MM.1S (cell line): ENCODE measurements at regions not wholly inside any gene's neighbourhood (a gene's known extent, or its start where the extent isn't known, plus 50 kb on each side); places are given as distances from the start of the nearest gene placed in this dataset.

Experiments used
- DNase-seq: peaks from one replicate; pipeline ENCODE4 v3.0.0-alpha.2; 2015
- H2AFZ ChIP-seq: fragments of 300-600 bp; sonication (generic); 2 replicates; pipeline ENCODE4 v1.6.0; 2016; ENCODE audit warnings: antibody characterized with exemption, low read length
- H3F3A ChIP-seq: fragments of 300-600 bp; sonication (generic); 2 replicates; pipeline ENCODE4 v1.6.1; 2016; ENCODE audit warnings: mild to moderate bottlenecking, antibody characterized with exemption, low read length, moderate library complexity, mixed read lengths; ENCODE audit not compliant: insufficient read depth
- H3K27ac ChIP-seq: fragments of 300-600 bp; sonication (generic); 2 replicates; pipeline ENCODE4 v1.5.1; 2016; ENCODE audit warnings: mild to moderate bottlenecking, low read length
- H3K27me3 ChIP-seq: fragments of 300-600 bp; sonication (generic); replicated peaks from 2 replicates; pipeline ENCODE4 v1.6.0; 2016; ENCODE audit warnings: low read length; ENCODE audit not compliant: insufficient read depth
- H3K36me3 ChIP-seq: fragments of 300-600 bp; sonication (generic); replicated peaks from 2 replicates; pipeline ENCODE4 v1.6.1; 2016; ENCODE audit warnings: mild to moderate bottlenecking, low read length, mixed read lengths; ENCODE audit not compliant: insufficient read depth
- H3K4me1 ChIP-seq: fragments of 300-600 bp; sonication (generic); 2 replicates; pipeline ENCODE4 v1.6.1; 2016; ENCODE audit warnings: low read length, mixed read lengths
- H3K4me2 ChIP-seq: fragments of 300-600 bp; sonication (generic); 2 replicates; pipeline ENCODE4 v1.6.0; 2016; ENCODE audit warnings: low read depth, low read length
- H3K4me3 ChIP-seq: fragments of 300-600 bp; sonication (generic); 2 replicates; pipeline ENCODE4 v1.5.1; 2016; ENCODE audit warnings: low read length, mixed read lengths
- H3K79me2 ChIP-seq: fragments of 300-600 bp; sonication (generic); 2 replicates; pipeline ENCODE4 v1.6.1; 2016; ENCODE audit warnings: mixed run types, low read length, mixed read lengths
- H3K9ac ChIP-seq: fragments of 300-600 bp; sonication (generic); 2 replicates; pipeline ENCODE4 v1.6.1; 2016; ENCODE audit warnings: low read length, mixed read lengths
- H3K9me2 ChIP-seq: fragments of 300-600 bp; sonication (generic); replicated peaks from 2 replicates; pipeline ENCODE4 v1.6.1; 2016; ENCODE audit warnings: mild to moderate bottlenecking, low read length, mixed read lengths; ENCODE audit not compliant: insufficient read depth
- H3K9me3 ChIP-seq: fragments of 300-600 bp; sonication (generic); replicated peaks from 2 replicates; pipeline ENCODE4 v1.6.1; 2016; ENCODE audit warnings: mild to moderate bottlenecking, low read length, mixed read lengths; ENCODE audit not compliant: insufficient read depth
- H4K20me1 ChIP-seq: fragments of 300-600 bp; sonication (generic); 2 replicates; pipeline ENCODE4 v1.6.1; 2016; ENCODE audit warnings: mild to moderate bottlenecking, low read length, moderate library complexity, mixed read lengths; ENCODE audit not compliant: insufficient read depth
- CTCF ChIP-seq: fragments of 300-600 bp; sonication (generic); IDR thresholded peaks from 2 replicates; pipeline ENCODE4 v1.5.1; 2016; ENCODE audit warnings: antibody characterized with exemption, low read length, mixed read lengths
- EZH2 ChIP-seq: fragments of 300-600 bp; sonication (generic); optimal IDR thresholded peaks from 2 replicates; pipeline ENCODE3; 2017; ENCODE audit warnings: low read depth, mild to moderate bottlenecking, antibody characterized with exemption, low read length, mixed read lengths
- EZH2phosphoT487 ChIP-seq: fragments of 300-600 bp; sonication (generic); IDR thresholded peaks from 2 replicates; pipeline ENCODE4 v1.6.1; 2018; ENCODE audit warnings: antibody characterized with exemption, low read length

GRCh38 chr3:26562021-26562768, 60.4 kb upstream of the LRRC3B start:
- Histone ChIP-seq H3K4me1 (no peaks in the 10 kb centered on the region), H3K9me2 (no peaks in the 10 kb centered on the region), H3K79me2 (no peaks in the 10 kb centered on the region), H2AFZ (no peak overlapping the region), H3K27me3 (no peaks in the 10 kb centered on the region), H3K4me2 (no peak overlapping the region), H3K9ac (no peak overlapping the region), H3K9me3 (no peaks in the 10 kb centered on the region), H3K36me3 (no peaks in the 10 kb centered on the region), H3K27ac (no peak overlapping the region), H3K4me3 (no peak overlapping the region), H4K20me1 (no peaks in the 10 kb centered on the region), H3F3A (no peaks in the 10 kb centered on the region)
- DNase-seq: no peak
- TF ChIP-seq CTCF (no peak), EZH2phosphoT487 (no peak), EZH2 (no peak)
